PFSK-1 (cell line): ENCODE measurements at regions not wholly inside any gene's neighbourhood (a gene's known extent, or its start where the extent isn't known, plus 50 kb on each side); places are given as distances from the start of the nearest gene placed in this dataset.

Experiments used
- FOXP2 ChIP-seq: optimal IDR thresholded peaks from 2 replicates; pipeline ENCODE3; 2011; ENCODE audit warnings: borderline replicate concordance, control low read depth, inconsistent platforms; ENCODE audit not compliant: insufficient read depth; ENCODE audit errors: extremely low read length, extremely low read depth
- POLR2AphosphoS5 ChIP-seq: IDR thresholded peaks from 2 replicates; pipeline ENCODE4 v1.6.1; 2012; ENCODE audit warnings: low read depth, mild to moderate bottlenecking, control low read depth, low read length, moderate library complexity
- REST ChIP-seq, 2 experiments: IDR thresholded peaks; 2 replicates each; pipeline versions ENCODE4 v1.6.1 to v1.8.0; 2011 to 2012; ENCODE audit warnings: low read depth in 2 of 2, low read length in 2 of 2, control low read depth in 1 of 2, inconsistent platforms in 1 of 2, mild to moderate bottlenecking in 1 of 2, moderate library complexity in 1 of 2; ENCODE audit not compliant: insufficient read depth in 1 of 2
- SIN3A ChIP-seq: IDR thresholded peaks from 2 replicates; pipeline ENCODE4 v1.6.1; 2012; ENCODE audit warnings: mild to moderate bottlenecking, low read length, moderate library complexity, borderline replicate concordance; ENCODE audit not compliant: insufficient read depth
- TAF1 ChIP-seq: IDR thresholded peaks from 2 replicates; pipeline ENCODE4 v1.6.1; 2012; ENCODE audit warnings: low read length, control low read depth, borderline replicate concordance; ENCODE audit not compliant: insufficient read depth

DNA sequence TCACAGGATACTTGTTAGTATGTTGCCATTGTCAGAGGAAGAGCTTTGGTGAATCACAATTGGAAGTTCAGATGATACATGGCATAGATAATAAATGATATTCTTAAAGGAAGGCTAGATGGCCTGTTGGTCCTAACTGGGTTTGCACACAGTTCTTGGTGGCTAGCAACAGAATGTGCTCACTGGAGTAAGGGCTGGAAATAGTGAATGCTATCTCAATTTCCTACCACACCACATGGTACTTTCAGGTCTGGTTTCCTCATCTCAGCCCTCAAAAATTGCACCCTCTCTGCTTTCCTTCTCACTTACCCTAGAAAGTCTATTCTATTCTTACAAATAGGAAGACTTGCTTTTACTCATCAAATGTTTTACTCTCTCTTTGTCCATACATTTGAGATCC, 622.5 kb downstream of the ANKRD7 start:
- TF ChIP-seq TAF1 = no peak
- no peak for TF ChIP-seq SIN3A
- no peak for TF ChIP-seq FOXP2
- no peak for TF ChIP-seq REST (IDR thresholded peaks at IDR 0.05; ENCODE audit: insufficient read depth in 1 of 2, low read depth in 2 of 2, low read length in 2 of 2)
- TF ChIP-seq POLR2AphosphoS5 = no peak

DNA sequence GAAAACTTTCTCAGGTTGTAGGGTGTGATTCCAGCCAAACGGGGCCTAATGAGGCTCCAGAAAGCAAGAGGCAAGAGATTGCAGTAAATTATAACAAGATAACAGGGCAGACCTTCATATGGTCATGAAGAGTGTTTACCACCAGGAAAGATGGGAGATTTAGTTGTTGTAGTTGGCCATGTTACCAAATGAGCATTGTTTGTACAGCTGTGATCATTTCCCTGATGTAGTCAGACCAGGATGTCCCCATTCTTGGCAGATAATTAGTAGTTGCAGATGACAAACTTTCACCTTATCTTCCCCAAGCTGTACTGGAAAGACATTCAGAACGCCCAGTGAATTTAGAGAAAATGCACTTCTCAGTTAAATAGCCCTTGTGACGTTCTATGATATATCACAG, 630.8 kb downstream of the ANKRD7 start:
- TF ChIP-seq SIN3A (no peak), POLR2AphosphoS5 (no peak), TAF1 (no peak)

DNA sequence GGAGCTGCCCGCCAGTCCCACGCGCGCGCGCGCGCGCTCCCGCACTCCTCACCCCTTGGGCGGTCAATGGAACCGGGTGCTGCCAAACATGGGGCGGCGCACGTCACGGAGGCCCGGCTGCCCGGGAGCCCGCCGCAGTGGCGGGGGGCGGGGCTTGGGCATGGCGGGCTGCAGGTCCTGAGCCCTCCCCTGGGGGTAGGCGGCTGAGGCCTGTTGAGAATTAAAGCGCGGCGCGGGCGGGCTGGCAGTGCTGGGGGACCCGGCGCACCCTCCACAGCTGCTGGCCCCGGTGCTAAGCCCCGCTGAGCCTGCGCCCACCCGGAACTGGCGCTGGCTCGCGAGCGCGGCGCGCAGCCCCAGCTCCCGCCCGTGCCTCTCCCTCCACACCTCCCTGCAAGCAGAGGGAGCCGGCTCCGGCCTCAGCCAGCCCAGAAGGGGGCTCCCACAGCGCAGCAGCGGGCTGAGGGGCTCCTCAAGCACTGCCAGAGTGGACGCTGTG, 634.2 kb downstream of the ANKRD7 start:
- TF ChIP-seq TAF1 = no peak
- TF ChIP-seq SIN3A = no peak
- no peak for TF ChIP-seq REST (IDR thresholded peaks at IDR 0.05; ENCODE audit: insufficient read depth in 1 of 2, low read depth in 2 of 2, low read length in 2 of 2)
- TF ChIP-seq POLR2AphosphoS5 = no peak
- TF ChIP-seq FOXP2 = no peak

DNA sequence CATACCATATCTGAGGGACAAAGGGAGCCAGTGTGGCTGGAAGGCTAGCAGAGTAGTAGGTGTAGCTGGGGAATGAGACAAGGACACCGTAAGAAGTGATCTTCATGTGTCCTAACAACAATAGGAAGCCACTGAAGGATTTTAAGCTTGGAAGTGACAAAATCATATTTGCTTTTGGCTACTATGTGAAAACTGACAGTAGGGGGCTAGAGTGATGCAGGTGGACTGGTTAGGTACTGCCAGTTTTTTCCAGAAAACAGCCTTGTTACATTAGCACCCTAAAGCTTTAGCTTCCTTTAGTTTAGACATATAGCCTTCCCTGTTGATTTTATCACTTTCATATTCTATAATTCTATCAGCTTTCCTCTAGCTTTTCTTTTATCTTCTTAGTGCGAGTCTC, 637.1 kb downstream of the ANKRD7 start:
- no peak for TF ChIP-seq REST (IDR thresholded peaks at IDR 0.05; ENCODE audit: insufficient read depth in 1 of 2, low read depth in 2 of 2, low read length in 2 of 2)
- no peak for TF ChIP-seq SIN3A
- no peak for TF ChIP-seq TAF1
- no peak for TF ChIP-seq POLR2AphosphoS5
- TF ChIP-seq FOXP2 = no peak

DNA sequence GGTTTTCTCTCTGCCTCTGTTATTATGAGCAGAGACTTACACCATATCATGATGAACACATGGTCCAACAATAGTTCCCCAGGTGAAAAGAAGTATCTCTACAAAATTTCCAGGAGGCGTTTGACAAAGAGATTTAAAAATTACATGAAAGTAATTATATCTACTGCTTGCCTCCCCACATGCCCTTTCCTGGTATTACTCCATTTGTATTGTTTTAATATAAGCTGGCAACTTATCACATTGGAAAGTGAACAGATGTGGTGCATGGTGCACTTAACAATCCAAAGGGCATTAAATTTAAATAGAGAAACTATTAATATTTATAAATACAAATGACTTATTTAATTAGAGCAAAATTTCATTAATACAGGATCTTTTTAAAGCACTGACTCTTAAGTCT, 638.2 kb downstream of the ANKRD7 start:
- TF ChIP-seq REST (IDR thresholded peaks at IDR 0.05; ENCODE audit: insufficient read depth in 1 of 2, low read depth in 2 of 2, low read length in 2 of 2) (no peak), POLR2AphosphoS5 (no peak), SIN3A (no peak), TAF1 (no peak), FOXP2 (no peak)
